ENCODE measurements at regions not wholly inside any gene's neighbourhood (a gene's known extent, or its start where the extent isn't known, plus 50 kb on each side); places are given as distances from the start of the nearest gene placed in this dataset.

- no peaks in the 10 kb centered on the region for H3K9me3 ChIP-seq (ENCODE audit: insufficient read depth, low read depth, low read length)
- H3K4me3 ChIP-seq (ENCODE audit: low read length, poor library complexity, severe bottlenecking), result no peak overlapping the region
- TF ChIP-seq, protein P1, sequence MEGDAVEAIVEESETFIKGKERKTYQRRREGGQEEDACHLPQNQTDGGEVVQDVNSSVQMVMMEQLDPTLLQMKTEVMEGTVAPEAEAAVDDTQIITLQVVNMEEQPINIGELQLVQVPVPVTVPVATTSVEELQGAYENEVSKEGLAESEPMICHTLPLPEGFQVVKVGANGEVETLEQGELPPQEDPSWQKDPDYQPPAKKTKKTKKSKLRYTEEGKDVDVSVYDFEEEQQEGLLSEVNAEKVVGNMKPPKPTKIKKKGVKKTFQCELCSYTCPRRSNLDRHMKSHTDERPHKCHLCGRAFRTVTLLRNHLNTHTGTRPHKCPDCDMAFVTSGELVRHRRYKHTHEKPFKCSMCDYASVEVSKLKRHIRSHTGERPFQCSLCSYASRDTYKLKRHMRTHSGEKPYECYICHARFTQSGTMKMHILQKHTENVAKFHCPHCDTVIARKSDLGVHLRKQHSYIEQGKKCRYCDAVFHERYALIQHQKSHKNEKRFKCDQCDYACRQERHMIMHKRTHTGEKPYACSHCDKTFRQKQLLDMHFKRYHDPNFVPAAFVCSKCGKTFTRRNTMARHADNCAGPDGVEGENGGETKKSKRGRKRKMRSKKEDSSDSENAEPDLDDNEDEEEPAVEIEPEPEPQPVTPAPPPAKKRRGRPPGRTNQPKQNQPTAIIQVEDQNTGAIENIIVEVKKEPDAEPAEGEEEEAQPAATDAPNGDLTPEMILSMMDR (conservative IDR thresholded peaks at IDR 0.05; ENCODE audit: low read length), result no peak
- no peak for TF ChIP-seq EZH2phosphoT487 (IDR thresholded peaks at IDR 0.05; ENCODE audit: borderline replicate concordance)
- H3K4me2 ChIP-seq (ENCODE audit: low read depth, low read length, poor library complexity, severe bottlenecking), result no peak overlapping the region
- H4K20me1 ChIP-seq (ENCODE audit: insufficient read depth, low read length, poor library complexity, severe bottlenecking), result no peaks in the 10 kb centered on the region
- no peaks in the 10 kb centered on the region for H3F3A ChIP-seq (ENCODE audit: low read depth)
- no peaks in the 10 kb centered on the region for H3K36me3 ChIP-seq (ENCODE audit: insufficient read depth, low read length)
- H2AFZ ChIP-seq (ENCODE audit: low read length), result no peak overlapping the region
- no peaks in the 10 kb centered on the region for H3K27me3 ChIP-seq (ENCODE audit: insufficient read depth, low read length, poor library complexity, severe bottlenecking)
- no peaks in the 10 kb centered on the region for H3K79me2 ChIP-seq (ENCODE audit: insufficient read depth, low read length)
- H3K4me1 ChIP-seq (ENCODE audit: insufficient read depth, low read length, poor library complexity, severe bottlenecking), result no peaks in the 10 kb centered on the region
- no peak overlapping the region for H3K9ac ChIP-seq (ENCODE audit: low read depth, low read length, poor library complexity, severe bottlenecking)
- no peaks in the 10 kb centered on the region for H3K9me2 ChIP-seq (replicated peaks; ENCODE audit: low read depth, low read length)
These were observed 407.1 kb upstream of the JAG1 start for GRCh38 chr20:11080781-11081377.

DNA sequence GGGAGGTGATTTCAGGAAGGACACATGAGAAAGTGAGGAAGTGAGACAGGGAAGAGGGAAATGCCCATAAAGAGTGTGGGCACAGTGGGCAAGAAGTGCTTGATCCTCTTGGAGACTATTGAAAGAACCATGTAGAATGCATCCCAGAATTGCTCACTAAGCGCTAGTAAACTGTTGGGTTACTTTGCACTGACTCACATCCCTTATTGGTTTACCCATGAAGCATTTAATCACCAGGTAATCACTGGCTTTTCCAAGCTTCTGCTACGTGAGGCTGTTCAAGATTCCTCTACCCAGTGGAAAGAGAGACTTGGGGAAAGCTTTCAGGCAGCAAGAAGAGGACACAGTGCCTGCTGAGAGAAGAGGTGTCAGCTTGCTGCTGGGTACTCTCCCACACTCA is 410.0 kb upstream of the JAG1 start:
- Histone ChIP-seq H3K27me3 (ENCODE audit: insufficient read depth, low read length, poor library complexity, severe bottlenecking) (no peaks in the 10 kb centered on the region), H3K9me2 (replicated peaks; ENCODE audit: low read depth, low read length) (no peaks in the 10 kb centered on the region), H3K79me2 (ENCODE audit: insufficient read depth, low read length) (no peaks in the 10 kb centered on the region), H2AFZ (ENCODE audit: low read length) (no peak overlapping the region), H3K9me3 (ENCODE audit: insufficient read depth, low read depth, low read length) (no peaks in the 10 kb centered on the region), H3K36me3 (ENCODE audit: insufficient read depth, low read length) (no peaks in the 10 kb centered on the region), H3K4me2 (ENCODE audit: low read depth, low read length, poor library complexity, severe bottlenecking) (no peak overlapping the region), H4K20me1 (ENCODE audit: insufficient read depth, low read length, poor library complexity, severe bottlenecking) (no peaks in the 10 kb centered on the region), H3F3A (ENCODE audit: low read depth) (no peaks in the 10 kb centered on the region), H3K4me3 (ENCODE audit: low read length, poor library complexity, severe bottlenecking) (no peak overlapping the region), H3K4me1 (ENCODE audit: insufficient read depth, low read length, poor library complexity, severe bottlenecking) (no peaks in the 10 kb centered on the region), H3K9ac (ENCODE audit: low read depth, low read length, poor library complexity, severe bottlenecking) (no peak overlapping the region)
- TF ChIP-seq, protein P1 (conservative IDR thresholded peaks at IDR 0.05; ENCODE audit: low read length), result no peak
- TF ChIP-seq EZH2phosphoT487 (IDR thresholded peaks at IDR 0.05; ENCODE audit: borderline replicate concordance), result no peak

GRCh38 chr20:11084508-11084907 is 410.7 kb upstream of the JAG1 start:
- Histone ChIP-seq H3K4me1 (ENCODE audit: insufficient read depth, low read length, poor library complexity, severe bottlenecking) (no peaks in the 10 kb centered on the region), H3K36me3 (ENCODE audit: insufficient read depth, low read length) (no peaks in the 10 kb centered on the region), H3K27me3 (ENCODE audit: insufficient read depth, low read length, poor library complexity, severe bottlenecking) (no peaks in the 10 kb centered on the region), H3K4me2 (ENCODE audit: low read depth, low read length, poor library complexity, severe bottlenecking) (no peak overlapping the region), H3F3A (ENCODE audit: low read depth) (no peaks in the 10 kb centered on the region), H3K9me3 (ENCODE audit: insufficient read depth, low read depth, low read length) (no peaks in the 10 kb centered on the region), H4K20me1 (ENCODE audit: insufficient read depth, low read length, poor library complexity, severe bottlenecking) (no peaks in the 10 kb centered on the region), H3K9ac (ENCODE audit: low read depth, low read length, poor library complexity, severe bottlenecking) (no peak overlapping the region), H3K79me2 (ENCODE audit: insufficient read depth, low read length) (no peaks in the 10 kb centered on the region), H3K4me3 (ENCODE audit: low read length, poor library complexity, severe bottlenecking) (no peak overlapping the region), H3K9me2 (replicated peaks; ENCODE audit: low read depth, low read length) (no peaks in the 10 kb centered on the region), H2AFZ (ENCODE audit: low read length) (no peak overlapping the region)
- TF ChIP-seq EZH2phosphoT487 (IDR thresholded peaks at IDR 0.05; ENCODE audit: borderline replicate concordance), result no peak
- TF ChIP-seq, protein P1 (conservative IDR thresholded peaks at IDR 0.05; ENCODE audit: low read length), result no peak
